H9 (cell line): ENCODE measurements at regions not wholly inside any gene's neighbourhood (a gene's known extent, or its start where the extent isn't known, plus 50 kb on each side); places are given as distances from the start of the nearest gene placed in this dataset.

ENCODE experiments used
- DNase-seq: peaks from one replicate; pipeline ENCODE4 v3.0.0-alpha.2; 2017
- H2AFZ ChIP-seq: one replicate; pipeline ENCODE4 v1.6.1; 2013; ENCODE audit warnings: mild to moderate bottlenecking, low read length, control low read depth, moderate library complexity
- H2AK5ac ChIP-seq: 2 replicates; pipeline ENCODE4 v1.6.1; 2013; ENCODE audit warnings: low read length, control low read depth, mixed read lengths; ENCODE audit not compliant: insufficient read length
- H2BK120ac ChIP-seq: one replicate; pipeline ENCODE4 v1.6.1; 2013; ENCODE audit warnings: low read depth, mild to moderate bottlenecking, low read length, control low read depth, inconsistent platforms; ENCODE audit not compliant: poor library complexity, severe bottlenecking
- H2BK12ac ChIP-seq: 2 replicates; pipeline ENCODE4 v1.6.1; 2013; ENCODE audit warnings: low read length, control low read depth, mixed read lengths, low read depth; ENCODE audit not compliant: insufficient read length
- H2BK15ac ChIP-seq: 2 replicates; pipeline ENCODE4 v1.6.1; 2013; ENCODE audit warnings: low read depth, low read length, control low read depth
- H2BK20ac ChIP-seq: one replicate; pipeline ENCODE4 v1.6.1; 2013; ENCODE audit warnings: low read depth, mild to moderate bottlenecking, low read length, control low read depth, inconsistent platforms; ENCODE audit not compliant: poor library complexity, severe bottlenecking
- H2BK5ac ChIP-seq: 2 replicates; pipeline ENCODE4 v1.6.1; 2013; ENCODE audit warnings: low read length, control low read depth, mixed read lengths; ENCODE audit not compliant: insufficient read length
- H3K14ac ChIP-seq: 2 replicates; pipeline ENCODE4 v1.6.1; 2013; ENCODE audit warnings: low read length, control low read depth; ENCODE audit not compliant: insufficient read depth
- H3K18ac ChIP-seq: 2 replicates; pipeline ENCODE4 v1.6.1; 2013; ENCODE audit warnings: low read depth, mild to moderate bottlenecking, mixed read lengths, low read length, control low read depth; ENCODE audit not compliant: insufficient read length
- H3K23ac ChIP-seq: 2 replicates; pipeline ENCODE4 v1.6.1; 2013; ENCODE audit warnings: low read length, control low read depth, mixed read lengths, low read depth; ENCODE audit not compliant: insufficient read length
- H3K23me2 ChIP-seq: 2 replicates; pipeline ENCODE4 v1.6.1; 2013; ENCODE audit warnings: low read depth, mild to moderate bottlenecking, mixed read lengths, low read length, control low read depth; ENCODE audit not compliant: insufficient read length, poor library complexity, severe bottlenecking
- H3K27ac ChIP-seq: 2 replicates; pipeline ENCODE4 v1.5.1; 2013; ENCODE audit warnings: low read length, control low read depth, mixed read lengths, low read depth; ENCODE audit not compliant: insufficient read length
- H3K27me3 ChIP-seq: 2 replicates; pipeline ENCODE4 v1.6.1; 2013; ENCODE audit warnings: low read length, control low read depth, inconsistent platforms; ENCODE audit not compliant: insufficient read depth
- H3K4ac ChIP-seq: 2 replicates; pipeline ENCODE4 v1.6.1; 2013; ENCODE audit warnings: low read depth, mild to moderate bottlenecking, control low read depth, inconsistent platforms, low read length, moderate library complexity
- H3K4me1 ChIP-seq: 2 replicates; pipeline ENCODE4 v1.6.1; 2013; ENCODE audit warnings: low read length, control low read depth, inconsistent platforms; ENCODE audit not compliant: insufficient read depth
- H3K4me2 ChIP-seq: 2 replicates; pipeline ENCODE4 v1.6.1; 2013; ENCODE audit warnings: low read length, control low read depth, mixed read lengths; ENCODE audit not compliant: insufficient read length, insufficient read depth
- H3K56ac ChIP-seq: 2 replicates; pipeline ENCODE4 v1.6.1; 2013; ENCODE audit warnings: low read depth, mild to moderate bottlenecking, mixed read lengths, low read length, control low read depth; ENCODE audit not compliant: insufficient read length
- H3K79me1 ChIP-seq: 2 replicates; pipeline ENCODE4 v1.6.1; 2013; ENCODE audit warnings: low read depth, mild to moderate bottlenecking, moderate library complexity, low read length, control low read depth, inconsistent platforms; ENCODE audit not compliant: insufficient read depth, poor library complexity, severe bottlenecking
- H3K79me2 ChIP-seq: 2 replicates; pipeline ENCODE4 v1.6.1; 2013; ENCODE audit warnings: low read length, control low read depth, inconsistent platforms; ENCODE audit not compliant: insufficient read depth
- H3K9ac ChIP-seq: 2 replicates; pipeline ENCODE4 v1.6.1; 2013; ENCODE audit warnings: low read length, control low read depth, mixed read lengths; ENCODE audit not compliant: insufficient read length; ENCODE audit errors: extremely low read depth
- H3K9me3 ChIP-seq: one replicate; pipeline ENCODE4 v1.6.1; 2013; ENCODE audit warnings: low read depth, low read length, inconsistent platforms; ENCODE audit not compliant: control insufficient read depth
- H3T11ph ChIP-seq: one replicate; pipeline ENCODE4 v1.6.1; 2013; ENCODE audit warnings: mild to moderate bottlenecking, low read length, control low read depth, inconsistent platforms
- H4K20me1 ChIP-seq: one replicate; pipeline ENCODE4 v1.6.1; 2013; ENCODE audit not compliant: control insufficient read depth, insufficient read length, insufficient read depth
- H4K5ac ChIP-seq: 2 replicates; pipeline ENCODE4 v1.6.1; 2013; ENCODE audit warnings: low read depth, mild to moderate bottlenecking, mixed read lengths, low read length, control low read depth; ENCODE audit not compliant: insufficient read length
- H4K8ac ChIP-seq: replicated peaks from 2 replicates; pipeline ENCODE4 v1.6.1; 2013; ENCODE audit warnings: low read length, control low read depth, mixed read lengths, low read depth; ENCODE audit not compliant: insufficient read length
- H4K91ac ChIP-seq: 2 replicates; pipeline ENCODE4 v1.6.1; 2013; ENCODE audit warnings: low read depth, mild to moderate bottlenecking, moderate library complexity, mixed read lengths, low read length, control low read depth; ENCODE audit not compliant: insufficient read length
- H3K27ac Mint-ChIP-seq, 3 experiments: 2 replicates in 2 of 3; 3 replicates in 1 of 3; pipeline ENCODE4 v1.8.0; 2020 to 2021; ENCODE audit warnings: mixed read lengths in 3 of 3, mild to moderate bottlenecking in 1 of 3, moderate library complexity in 1 of 3
- H3K27me3 Mint-ChIP-seq: 2 replicates; pipeline ENCODE4 v1.8.0; 2021; ENCODE audit warnings: low read depth, mild to moderate bottlenecking, moderate library complexity, mixed read lengths
- H3K36me3 Mint-ChIP-seq, 3 experiments: 2 replicates in 2 of 3; 3 replicates in 1 of 3; pipeline ENCODE4 v1.8.0; 2020 to 2021; ENCODE audit warnings: low read depth in 3 of 3, mixed read lengths in 3 of 3; ENCODE audit not compliant: insufficient read depth in 1 of 3
- H3K4me1 Mint-ChIP-seq, 2 experiments: 2 replicates each; pipeline ENCODE4 v1.8.0; 2020; ENCODE audit warnings: mixed read lengths in 2 of 2
- H3K4me3 Mint-ChIP-seq, 2 experiments: 2 replicates in 1 of 2; 3 replicates in 1 of 2; pipeline ENCODE4 v1.8.0; 2020 to 2021; ENCODE audit warnings: mild to moderate bottlenecking in 2 of 2, mixed read lengths in 2 of 2, moderate library complexity in 1 of 2
- H3K9me3 Mint-ChIP-seq, 2 experiments: 2 replicates in 1 of 2; 3 replicates in 1 of 2; pipeline ENCODE4 v1.8.0; 2020; ENCODE audit warnings: mild to moderate bottlenecking in 2 of 2, mixed read lengths in 2 of 2, moderate library complexity in 1 of 2
- WGBS: extraction: QIAGEN DNeasy Blood & Tissue Kit; methylation state at CpG from one replicate; pipeline ENCODE4 v1.1.7; 2013; ENCODE audit warnings: missing lambda C conversion rate, low lambda C conversion rate, mixed read lengths; ENCODE audit not compliant: insufficient read length; ENCODE audit errors: extremely low coverage; 5-methylcytosine and 5-hydroxymethylcytosine counted together
- TF ChIP-seq, protein P1 (sequence below): fragments of 200-600 bp; sonication (generic); conservative IDR thresholded peaks from 3 replicates; pipeline ENCODE4 v1.8.0; 2021; ENCODE audit warnings: antibody characterized with exemption, mild to moderate bottlenecking

GRCh38 chr18:78054801-78055200 lies 805.2 kb downstream of the GALR1 start:
- Histone ChIP-seq H2BK20ac (no peak overlapping the region), H2BK5ac (no peak overlapping the region), H3K4ac (no peak overlapping the region), H2BK15ac (no peak overlapping the region), H3K4me1 (no peaks in the 10 kb centered on the region), H3K9me3 (no peaks in the 10 kb centered on the region), H3K9ac (no peak overlapping the region), H2BK12ac (no peak overlapping the region), H3K4me2 (no peak overlapping the region), H4K5ac (no peak overlapping the region), H2AK5ac (no peak overlapping the region), H4K8ac (no peak overlapping the region), H3K27me3 (no peaks in the 10 kb centered on the region), H4K20me1 (no peaks in the 10 kb centered on the region), H3K23me2 (no peaks in the 10 kb centered on the region), H3K18ac (no peak overlapping the region), H3K23ac (no peak overlapping the region), H3T11ph (no peak overlapping the region), H3K27ac (no peak overlapping the region), H3K14ac (no peak overlapping the region), H2AFZ (no peak overlapping the region), H3K79me1 (no peaks in the 10 kb centered on the region), H3K79me2 (no peaks in the 10 kb centered on the region), H2BK120ac (no peak overlapping the region), H4K91ac (no peak overlapping the region), H3K56ac (no peak overlapping the region)
- DNase-seq: no peak
- no CpG with 5 or more reads among the region's 6 CpGs for WGBS
- peaks cover 0 to 2% (median 0%) of the 10 kb centered on the region in 3 experiments; a peak in 2 of 7 replicates for H3K36me3 Mint-ChIP-seq
- H3K4me1 Mint-ChIP-seq: peaks cover 4% of the 10 kb centered on the region in 2 experiments; a peak in 3 of 4 replicates
- peaks cover 2% of the 10 kb centered on the region; the same call in 1 of the 2 replicates for H3K27me3 Mint-ChIP-seq
- H3K27ac Mint-ChIP-seq: peak overlapping the region in 1 of 3 experiments; percentile 71; a peak in 1 of 7 replicates
- TF ChIP-seq, protein P1, sequence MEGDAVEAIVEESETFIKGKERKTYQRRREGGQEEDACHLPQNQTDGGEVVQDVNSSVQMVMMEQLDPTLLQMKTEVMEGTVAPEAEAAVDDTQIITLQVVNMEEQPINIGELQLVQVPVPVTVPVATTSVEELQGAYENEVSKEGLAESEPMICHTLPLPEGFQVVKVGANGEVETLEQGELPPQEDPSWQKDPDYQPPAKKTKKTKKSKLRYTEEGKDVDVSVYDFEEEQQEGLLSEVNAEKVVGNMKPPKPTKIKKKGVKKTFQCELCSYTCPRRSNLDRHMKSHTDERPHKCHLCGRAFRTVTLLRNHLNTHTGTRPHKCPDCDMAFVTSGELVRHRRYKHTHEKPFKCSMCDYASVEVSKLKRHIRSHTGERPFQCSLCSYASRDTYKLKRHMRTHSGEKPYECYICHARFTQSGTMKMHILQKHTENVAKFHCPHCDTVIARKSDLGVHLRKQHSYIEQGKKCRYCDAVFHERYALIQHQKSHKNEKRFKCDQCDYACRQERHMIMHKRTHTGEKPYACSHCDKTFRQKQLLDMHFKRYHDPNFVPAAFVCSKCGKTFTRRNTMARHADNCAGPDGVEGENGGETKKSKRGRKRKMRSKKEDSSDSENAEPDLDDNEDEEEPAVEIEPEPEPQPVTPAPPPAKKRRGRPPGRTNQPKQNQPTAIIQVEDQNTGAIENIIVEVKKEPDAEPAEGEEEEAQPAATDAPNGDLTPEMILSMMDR: no peak
- H3K9me3 Mint-ChIP-seq: peaks cover 4 to 6% of the 10 kb centered on the region in 2 experiments; a peak in 4 of 5 replicates
- no peak overlapping the region for H3K4me3 Mint-ChIP-seq
